ENCODE measurements at regions not wholly inside any gene's neighbourhood (a gene's known extent, or its start where the extent isn't known, plus 50 kb on each side); places are given as distances from the start of the nearest gene placed in this dataset.

DNA sequence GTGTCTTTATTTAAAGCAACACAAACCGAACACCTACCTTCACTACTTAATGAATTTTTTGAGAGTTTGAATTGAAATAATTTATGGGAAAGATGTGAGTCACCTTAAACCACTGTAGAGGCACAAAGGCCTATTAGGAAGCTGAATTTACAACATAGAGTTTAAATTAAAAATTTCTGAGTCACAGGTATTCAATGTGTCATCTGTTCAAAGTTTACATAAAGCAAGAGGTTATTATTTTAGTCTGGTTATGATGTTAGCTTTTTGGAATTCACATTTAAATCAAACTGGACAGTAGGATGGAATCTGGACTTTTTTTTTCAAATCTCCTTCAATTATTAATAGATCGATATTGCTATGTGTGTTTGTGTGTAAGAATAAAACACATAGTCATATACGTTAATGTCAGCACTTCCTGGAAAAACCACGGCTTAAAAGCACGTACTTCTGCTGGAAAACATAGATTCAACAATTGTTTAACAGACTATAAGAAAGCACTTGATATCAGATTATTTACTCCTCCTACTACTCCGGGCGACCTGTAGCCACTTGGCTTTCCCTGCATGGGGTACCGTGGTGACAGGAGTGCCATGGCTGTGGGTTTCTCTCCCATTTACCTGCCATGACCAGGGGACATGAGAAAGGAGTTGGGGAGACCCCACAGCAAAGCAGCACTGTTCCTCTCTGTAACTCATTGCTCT, 638.6 kb downstream of the SEMA5A start:
- no peak overlapping the region for H3K4me3 Mint-ChIP-seq
- peaks cover 12% of the 10 kb centered on the region for H3K9me3 Mint-ChIP-seq
- no peak for DNase-seq
- no peaks in the 10 kb centered on the region for H3K4me1 Mint-ChIP-seq (ENCODE audit: low read depth)
- no peak overlapping the region for H3K27ac Mint-ChIP-seq
- H3K27me3 Mint-ChIP-seq (ENCODE audit: low read depth): no peaks in the 10 kb centered on the region
- H3K36me3 Mint-ChIP-seq (ENCODE audit: low read depth): peaks cover 1% of the 10 kb centered on the region
- intact Hi-C loops (cut with micrococcal nuclease): no loop called here
- CTCF ChIA-PET: no interaction called here

DNA sequence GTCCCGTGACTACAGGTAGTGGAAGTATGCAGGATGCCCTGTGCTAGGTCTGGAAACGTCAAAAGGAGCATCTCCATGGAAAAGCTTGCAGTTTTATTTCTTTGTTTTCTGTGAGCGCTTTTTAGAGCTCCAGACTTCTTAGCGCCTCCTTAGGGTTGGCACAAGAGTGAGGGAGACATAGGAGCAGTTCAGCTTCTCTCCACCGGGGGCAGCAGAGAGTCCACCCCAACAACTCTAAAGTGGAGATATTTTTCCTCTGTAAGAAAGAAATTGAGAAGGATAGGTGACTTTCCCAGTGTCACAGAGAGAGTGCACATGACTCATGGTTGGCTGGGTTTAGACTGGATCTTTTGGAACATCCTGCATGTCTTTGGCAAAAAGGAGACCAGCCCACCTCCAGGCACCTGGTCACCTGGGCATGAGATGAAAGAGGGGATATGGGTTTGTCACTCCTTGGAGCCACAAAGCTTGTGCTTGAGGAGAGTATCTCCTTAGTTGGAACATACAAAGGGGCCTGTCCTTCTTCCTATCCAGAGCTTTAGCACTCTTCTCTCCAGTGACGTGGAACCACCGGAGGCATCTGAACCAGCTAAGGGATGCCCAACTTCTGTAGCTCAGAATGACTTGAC, 637.7 kb downstream of the SEMA5A start:
- intact Hi-C loops (cut with micrococcal nuclease): no loop called here
- peaks cover 1% of the 10 kb centered on the region for H3K36me3 Mint-ChIP-seq (ENCODE audit: low read depth)
- peak; percentile 29 for DNase-seq
- H3K27me3 Mint-ChIP-seq (ENCODE audit: low read depth): no peaks in the 10 kb centered on the region
- CTCF ChIA-PET: interaction anchor here (0.6 kb wide), 1 partner anchor 23 kb away, joined by 3 read pairs; no protein-coding TSS in a partner anchor
- H3K9me3 Mint-ChIP-seq: peaks cover 8% of the 10 kb centered on the region
- H3K4me3 Mint-ChIP-seq: no peak overlapping the region
- H3K4me1 Mint-ChIP-seq (ENCODE audit: low read depth): no peaks in the 10 kb centered on the region
- no peak overlapping the region for H3K27ac Mint-ChIP-seq

DNA sequence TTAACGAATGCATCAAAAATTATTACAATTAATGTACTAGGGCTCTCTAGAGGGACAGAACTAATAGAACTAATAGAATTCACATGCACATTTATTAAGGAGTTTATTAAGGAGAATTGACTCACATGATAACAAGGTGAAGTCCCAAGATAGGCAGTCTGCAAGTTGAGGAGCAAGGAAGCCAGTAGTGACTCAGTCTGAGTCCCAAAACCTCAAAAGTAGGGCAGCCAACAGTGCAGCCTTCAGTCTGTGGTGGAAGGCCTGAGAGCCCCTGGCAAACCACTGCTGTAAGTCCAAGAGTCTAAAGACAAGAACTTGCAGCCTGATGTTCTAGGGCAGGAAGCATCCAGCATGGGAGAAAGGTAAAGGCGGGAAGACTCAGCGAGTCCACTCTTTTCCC, 633.8 kb downstream of the SEMA5A start:
- intact Hi-C loops (cut with micrococcal nuclease): no loop called here
- no peak for DNase-seq
- H3K36me3 Mint-ChIP-seq (ENCODE audit: low read depth): no peaks in the 10 kb centered on the region
- H3K4me1 Mint-ChIP-seq (ENCODE audit: low read depth): no peaks in the 10 kb centered on the region
- H3K4me3 Mint-ChIP-seq: no peak overlapping the region
- H3K27me3 Mint-ChIP-seq (ENCODE audit: low read depth): no peaks in the 10 kb centered on the region
- peaks cover 6% of the 10 kb centered on the region for H3K9me3 Mint-ChIP-seq
- no peak overlapping the region for H3K27ac Mint-ChIP-seq
- CTCF ChIA-PET: no interaction called here

DNA sequence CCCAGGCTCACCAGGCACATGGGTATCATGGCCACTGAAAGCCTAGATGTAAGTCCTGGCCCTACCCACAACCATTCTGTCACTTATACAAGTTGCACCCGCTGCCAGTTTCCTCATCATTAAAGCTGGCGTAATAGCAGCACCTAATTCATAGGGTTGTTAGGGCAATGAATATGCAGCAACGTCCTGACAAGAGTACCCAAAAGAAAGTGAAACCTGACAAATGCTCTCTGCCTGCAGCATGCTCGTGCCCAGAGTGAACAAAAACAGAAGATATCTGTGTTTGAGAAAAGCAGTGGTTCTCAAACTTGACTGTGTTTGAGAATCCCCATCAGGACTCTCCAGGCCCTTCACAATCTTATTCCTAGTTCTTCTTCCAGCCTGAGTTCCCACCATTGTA, 632.4 kb downstream of the SEMA5A start:
- Mint-ChIP-seq H3K4me1 (ENCODE audit: low read depth) (no peaks in the 10 kb centered on the region), H3K36me3 (ENCODE audit: low read depth) (no peaks in the 10 kb centered on the region), H3K9me3 (peaks cover 6% of the 10 kb centered on the region), H3K27ac (no peak overlapping the region), H3K4me3 (no peak overlapping the region), H3K27me3 (ENCODE audit: low read depth) (no peaks in the 10 kb centered on the region)
- no peak for DNase-seq
- intact Hi-C loops (cut with micrococcal nuclease): no loop called here
- CTCF ChIA-PET: no interaction called here

DNA sequence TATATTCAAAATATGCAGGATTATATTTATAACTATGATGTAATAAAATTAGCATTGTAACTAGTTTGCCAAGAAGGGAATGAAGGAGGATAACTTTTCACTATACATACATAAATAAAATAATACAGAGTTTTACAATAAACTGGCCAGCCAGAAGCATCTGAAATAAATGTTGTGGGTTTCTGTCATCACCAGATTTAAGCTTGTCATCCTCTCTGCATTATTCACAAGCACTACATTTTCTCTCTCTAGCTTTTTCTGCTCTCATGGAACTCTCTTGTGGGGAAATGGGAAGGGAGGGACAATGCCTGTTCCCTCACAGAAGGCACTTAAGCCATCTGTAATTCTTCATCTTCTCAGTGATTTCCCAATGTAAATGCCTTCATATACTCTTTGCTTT, 626.8 kb downstream of the SEMA5A start:
- no peak for DNase-seq

DNA sequence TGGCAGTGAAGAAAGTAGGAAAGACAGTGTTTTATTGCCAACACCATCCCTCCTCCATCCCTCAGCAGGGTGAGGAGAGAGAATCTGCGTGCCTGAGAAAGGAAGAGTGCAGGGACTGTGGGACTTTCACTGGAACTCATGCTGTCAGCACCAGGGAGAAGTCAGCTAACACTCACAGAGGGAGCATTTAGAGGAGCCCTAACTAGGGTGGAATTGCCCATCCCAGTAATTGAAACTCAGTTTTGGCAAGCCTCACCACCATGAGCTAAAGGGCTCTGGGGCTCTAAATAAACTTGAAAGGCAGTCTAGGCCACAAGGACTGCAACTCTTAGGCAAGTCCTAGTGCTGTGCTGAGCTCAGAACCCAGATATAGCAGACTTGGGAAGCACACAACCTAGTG, 622.3 kb downstream of the SEMA5A start:
- DNase-seq: no peak
- no peak overlapping the region for H3K4me3 Mint-ChIP-seq
- no peaks in the 10 kb centered on the region for H3K27me3 Mint-ChIP-seq (ENCODE audit: low read depth)
- no peak overlapping the region for H3K27ac Mint-ChIP-seq
- no peaks in the 10 kb centered on the region for H3K4me1 Mint-ChIP-seq (ENCODE audit: low read depth)
- H3K36me3 Mint-ChIP-seq (ENCODE audit: low read depth): no peaks in the 10 kb centered on the region
- CTCF ChIA-PET: no interaction called here
- H3K9me3 Mint-ChIP-seq: peaks cover 3% of the 10 kb centered on the region
- intact Hi-C loops (cut with micrococcal nuclease): no loop called here

More for the DNA sequence above, 626.8 kb downstream of the SEMA5A start:
- no peaks in the 10 kb centered on the region for H3K27me3 Mint-ChIP-seq (ENCODE audit: low read depth)
- CTCF ChIA-PET: no interaction called here
- H3K27ac Mint-ChIP-seq: no peak overlapping the region
- peaks cover 1% of the 10 kb centered on the region for H3K9me3 Mint-ChIP-seq
- H3K36me3 Mint-ChIP-seq (ENCODE audit: low read depth): no peaks in the 10 kb centered on the region
- no peaks in the 10 kb centered on the region for H3K4me1 Mint-ChIP-seq (ENCODE audit: low read depth)
- intact Hi-C loops (cut with micrococcal nuclease): no loop called here
- H3K4me3 Mint-ChIP-seq: no peak overlapping the region

DNA sequence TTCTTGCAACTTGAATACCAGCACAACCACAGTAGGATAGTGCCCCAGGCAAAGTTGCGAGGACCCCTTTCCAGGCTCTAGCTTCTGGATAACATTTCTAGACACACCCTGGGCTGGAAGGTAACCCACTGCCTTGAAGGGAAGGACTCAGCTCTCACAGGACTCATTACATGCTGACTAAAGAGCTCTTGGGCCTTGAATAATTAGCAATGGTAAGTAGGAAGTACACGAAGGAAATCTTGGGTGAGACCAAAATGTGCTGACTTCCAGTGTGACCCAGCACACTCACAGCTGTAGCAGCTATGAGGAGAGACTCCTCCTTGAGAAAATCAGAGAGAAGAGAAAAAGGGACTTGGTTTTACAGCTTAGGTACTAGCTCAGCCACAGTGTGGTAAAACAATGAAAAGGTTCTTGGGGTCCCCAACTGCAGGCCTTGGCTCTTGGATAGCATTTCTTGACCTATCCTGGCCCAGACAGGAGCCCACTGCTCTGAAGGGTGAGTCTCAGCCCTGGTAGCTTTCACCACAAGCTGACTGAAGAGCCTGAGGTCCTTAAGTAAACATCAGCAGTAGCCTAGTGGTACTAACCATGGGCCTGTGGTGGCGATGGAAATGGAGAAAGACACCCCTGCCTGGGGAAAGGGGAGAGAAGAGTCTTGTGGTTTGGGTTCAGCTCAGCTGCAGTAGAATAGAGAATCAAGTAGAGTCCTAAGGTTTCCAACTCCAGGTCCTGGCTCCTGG, 621.7 kb downstream of the SEMA5A start:
- Mint-ChIP-seq H3K27ac (no peak overlapping the region), H3K9me3 (peaks cover 3% of the 10 kb centered on the region), H3K4me1 (ENCODE audit: low read depth) (no peaks in the 10 kb centered on the region), H3K36me3 (ENCODE audit: low read depth) (no peaks in the 10 kb centered on the region), H3K4me3 (no peak overlapping the region), H3K27me3 (ENCODE audit: low read depth) (no peaks in the 10 kb centered on the region)
- CTCF ChIA-PET: no interaction called here
- intact Hi-C loops (cut with micrococcal nuclease): no loop called here
- no peak for DNase-seq

DNA sequence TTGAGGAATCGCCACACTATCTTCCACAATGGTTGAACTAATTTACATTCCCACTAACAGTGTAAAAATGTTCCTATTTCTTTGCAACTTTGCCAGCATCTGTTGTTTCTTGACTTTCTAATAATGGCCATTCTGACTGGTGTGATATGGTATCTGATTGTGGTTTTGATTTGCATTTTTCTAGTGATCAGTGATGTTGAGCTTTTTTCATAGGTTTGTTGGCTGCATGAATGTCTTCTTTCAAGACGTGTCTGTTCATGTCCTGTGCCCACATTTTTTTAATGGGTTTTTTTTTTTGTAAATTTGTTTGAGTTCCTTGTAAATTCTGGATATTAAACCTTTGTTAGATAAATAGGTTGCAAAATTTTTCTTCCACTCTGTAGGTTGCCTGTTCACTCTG, 615.9 kb downstream of the SEMA5A start:
- CTCF ChIA-PET: interaction anchor here (0.5 kb wide), 1 partner anchor 1079 kb away, joined by 3 read pairs; no protein-coding TSS in a partner anchor
- Mint-ChIP-seq H3K4me1 (ENCODE audit: low read depth) (no peaks in the 10 kb centered on the region), H3K27ac (no peak overlapping the region), H3K36me3 (ENCODE audit: low read depth) (no peaks in the 10 kb centered on the region), H3K4me3 (no peak overlapping the region), H3K9me3 (peaks cover 6% of the 10 kb centered on the region), H3K27me3 (ENCODE audit: low read depth) (no peaks in the 10 kb centered on the region)
- intact Hi-C loops (cut with micrococcal nuclease): no loop called here
- no peak for DNase-seq

DNA sequence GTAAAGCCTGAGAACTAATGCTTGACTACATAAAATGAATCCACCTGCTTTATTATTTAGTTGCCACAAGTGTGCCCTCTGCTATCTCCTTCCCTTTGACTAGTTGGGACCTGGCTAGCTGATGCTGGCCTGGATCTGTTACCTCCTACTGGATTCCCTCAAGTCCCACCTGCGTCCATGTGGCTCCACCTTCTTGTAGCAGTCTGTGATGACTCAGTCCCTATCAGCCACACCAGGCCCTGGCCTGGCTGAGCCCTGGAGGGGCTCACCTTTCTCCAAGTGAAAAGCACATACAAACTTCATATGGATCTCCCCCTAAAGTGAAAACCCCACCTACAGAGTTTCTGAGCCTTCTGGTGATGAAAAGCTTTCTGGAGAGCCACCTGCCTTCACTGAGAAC, 611.4 kb downstream of the SEMA5A start:
- no peak for DNase-seq
- Mint-ChIP-seq H3K4me3 (no peak overlapping the region), H3K27me3 (ENCODE audit: low read depth) (no peaks in the 10 kb centered on the region), H3K27ac (no peak overlapping the region), H3K36me3 (ENCODE audit: low read depth) (no peaks in the 10 kb centered on the region), H3K9me3 (peaks cover 9% of the 10 kb centered on the region), H3K4me1 (ENCODE audit: low read depth) (no peaks in the 10 kb centered on the region)
- CTCF ChIA-PET: no interaction called here
- intact Hi-C loops (cut with micrococcal nuclease): no loop called here

DNA sequence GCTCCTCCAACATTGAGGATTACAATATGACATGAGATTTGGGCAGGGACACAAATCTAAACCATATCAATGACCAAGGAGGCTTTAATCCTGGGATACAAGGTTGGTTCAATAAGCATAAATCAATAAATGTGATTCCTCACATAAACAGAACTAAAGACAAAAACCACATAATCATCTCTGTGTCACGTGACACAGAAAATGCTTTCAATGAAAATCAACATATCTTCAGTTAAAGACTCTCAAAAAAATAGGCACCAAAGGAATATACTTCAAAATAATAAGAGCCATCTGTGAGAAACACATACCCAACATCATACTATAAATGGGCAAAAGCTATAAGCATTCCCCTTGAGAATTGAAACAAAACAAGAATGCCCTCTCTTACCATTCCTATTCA, 604.9 kb downstream of the SEMA5A start:
- Mint-ChIP-seq H3K4me3 (no peak overlapping the region), H3K4me1 (ENCODE audit: low read depth) (no peaks in the 10 kb centered on the region), H3K27ac (no peak overlapping the region), H3K36me3 (ENCODE audit: low read depth) (no peaks in the 10 kb centered on the region), H3K27me3 (ENCODE audit: low read depth) (no peaks in the 10 kb centered on the region), H3K9me3 (peaks cover 21% of the 10 kb centered on the region)
- no peak for DNase-seq
- CTCF ChIA-PET: no interaction called here
- intact Hi-C loops (cut with micrococcal nuclease): no loop called here

DNA sequence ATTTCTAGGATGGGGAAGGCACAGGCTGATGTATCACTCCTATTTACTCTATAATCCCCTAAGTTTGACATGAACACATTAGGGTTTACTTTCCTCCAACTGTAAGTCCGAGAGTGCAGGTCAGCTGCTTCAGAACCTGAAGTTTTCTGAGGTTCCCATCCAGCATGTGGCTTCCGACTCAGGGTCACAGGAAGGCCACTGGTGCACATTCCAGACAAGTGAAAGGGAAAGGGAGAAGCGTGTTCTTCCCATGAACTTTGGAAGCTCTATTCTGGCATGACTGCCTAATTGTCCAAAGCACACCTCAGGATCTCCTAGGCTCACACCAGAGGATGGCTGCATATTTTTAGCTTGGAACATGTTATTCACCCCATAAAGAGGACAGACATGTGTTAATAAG, 602.6 kb downstream of the SEMA5A start:
- CTCF ChIA-PET: no interaction called here
- intact Hi-C loops (cut with micrococcal nuclease): no loop called here
- Mint-ChIP-seq H3K36me3 (ENCODE audit: low read depth) (no peaks in the 10 kb centered on the region), H3K27me3 (ENCODE audit: low read depth) (no peaks in the 10 kb centered on the region), H3K4me3 (no peak overlapping the region), H3K9me3 (peaks cover 20% of the 10 kb centered on the region), H3K4me1 (ENCODE audit: low read depth) (no peaks in the 10 kb centered on the region), H3K27ac (no peak overlapping the region)
- DNase-seq: no peak

DNA sequence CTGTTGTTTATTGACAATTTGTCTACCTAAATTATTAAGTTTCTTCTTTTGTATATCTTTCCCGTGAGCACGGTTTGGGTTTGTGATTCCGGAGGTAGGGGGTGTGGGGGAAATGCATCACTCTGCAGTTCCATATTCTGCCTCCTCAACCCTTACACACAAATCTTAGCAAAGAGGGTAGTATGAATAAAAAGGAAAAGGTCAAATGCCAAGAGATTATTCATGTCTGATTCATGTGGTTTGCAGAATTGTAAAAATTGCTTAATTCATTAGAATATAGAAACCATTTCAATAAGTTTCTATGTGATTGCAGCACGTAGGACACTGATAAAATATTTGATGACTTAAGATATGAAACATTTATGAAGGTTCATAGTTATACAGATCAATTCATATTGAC, 601.9 kb downstream of the SEMA5A start:
- intact Hi-C loops (cut with micrococcal nuclease): no loop called here
- Mint-ChIP-seq H3K27me3 (ENCODE audit: low read depth) (no peaks in the 10 kb centered on the region), H3K9me3 (peaks cover 16% of the 10 kb centered on the region), H3K27ac (no peak overlapping the region), H3K36me3 (ENCODE audit: low read depth) (no peaks in the 10 kb centered on the region), H3K4me1 (ENCODE audit: low read depth) (no peaks in the 10 kb centered on the region), H3K4me3 (no peak overlapping the region)
- CTCF ChIA-PET: no interaction called here
- no peak for DNase-seq

DNA sequence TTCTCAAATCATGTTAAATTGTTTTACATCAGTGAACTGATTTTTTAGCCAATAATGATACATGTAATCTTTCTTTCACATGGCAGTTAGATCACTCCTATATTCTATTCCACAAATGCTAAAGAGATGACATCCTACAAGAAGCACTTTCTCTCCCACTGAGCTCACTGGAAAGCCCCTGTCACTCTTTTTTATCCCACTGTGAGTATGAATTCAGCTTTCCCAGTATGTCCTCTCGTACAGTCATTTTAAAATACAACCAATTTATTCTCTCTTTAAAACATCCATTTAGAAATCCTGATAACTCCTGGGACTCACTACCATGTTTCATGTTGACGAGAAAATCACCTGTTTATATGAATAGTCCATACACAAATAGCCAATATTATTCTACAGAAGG, 599.9 kb downstream of the SEMA5A start:
- H3K4me3 Mint-ChIP-seq: no peak overlapping the region
- CTCF ChIA-PET: no interaction called here
- no peak overlapping the region for H3K27ac Mint-ChIP-seq
- H3K9me3 Mint-ChIP-seq: peaks cover 9% of the 10 kb centered on the region
- H3K4me1 Mint-ChIP-seq (ENCODE audit: low read depth): no peaks in the 10 kb centered on the region
- no peak for DNase-seq
- H3K36me3 Mint-ChIP-seq (ENCODE audit: low read depth): no peaks in the 10 kb centered on the region
- H3K27me3 Mint-ChIP-seq (ENCODE audit: low read depth): no peaks in the 10 kb centered on the region
- intact Hi-C loops (cut with micrococcal nuclease): no loop called here

Data from activated naive CD4-positive, alpha-beta T cell treated with anti-CD3 and anti-CD28 coated beads for 36 hours (primary cell).